T-helper 2 cell (primary cell): ENCODE measurements at regions not wholly inside any gene's neighbourhood (a gene's known extent, or its start where the extent isn't known, plus 50 kb on each side); places are given as distances from the start of the nearest gene placed in this dataset.
"Not testable (repeated sequence)": the region's sequence is repeated elsewhere in the genome, so short reads cannot be mapped to it uniquely, and the experiment has no call there.

Experiments used
- DNase-seq, 5 experiments: peaks; one replicate each; pipeline versions ENCODE4 v3.0.0 to v3.0.0-alpha.2; 2012 to 2022

- DNase-seq = no peak
Observed at GRCh38 chr13:68749796-68750195, 1357.8 kb upstream of the ATXN8OS start.

GRCh38 chr13:68748038-68748437 lies 1359.6 kb upstream of the ATXN8OS start:
- no peak for DNase-seq

GRCh38 chr13:68745502-68745901 lies 1362.1 kb upstream of the ATXN8OS start:
- DNase-seq = no peak

GRCh38 chr13:68736961-68737360 lies 1370.7 kb upstream of the ATXN8OS start:
- no peak for DNase-seq

- no peak for DNase-seq
Observed at GRCh38 chr13:68727798-68728197, 1379.8 kb upstream of the ATXN8OS start.

GRCh38 chr13:68727165-68727564 lies 1380.5 kb upstream of the ATXN8OS start:
- no peak for DNase-seq

- no peak for DNase-seq
Observed at GRCh38 chr13:68719815-68720214, 1387.8 kb upstream of the ATXN8OS start.

GRCh38 chr13:68715651-68716050 lies 1392.0 kb upstream of the ATXN8OS start:
- no peak for DNase-seq

- DNase-seq = no peak
Observed at GRCh38 chr13:68714292-68714691, 1393.3 kb upstream of the ATXN8OS start.

- no peak for DNase-seq
Observed at GRCh38 chr13:68713394-68713793, 1394.2 kb upstream of the ATXN8OS start.

GRCh38 chr13:68708336-68708908 lies 1399.2 kb upstream of the ATXN8OS start:
- no peak for DNase-seq

GRCh38 chr13:68706044-68706443 lies 1401.6 kb upstream of the ATXN8OS start:
- not testable (repeated sequence) for DNase-seq

- DNase-seq = no peak
Observed at GRCh38 chr13:68697551-68697950, 1410.1 kb upstream of the ATXN8OS start.

GRCh38 chr13:68696907-68697306 lies 1410.7 kb upstream of the ATXN8OS start:
- DNase-seq = no peak

- no peak for DNase-seq
Observed at GRCh38 chr13:68692049-68692448, 1415.6 kb upstream of the ATXN8OS start.

- DNase-seq = no peak
Observed at GRCh38 chr13:68690567-68690966, 1417.1 kb upstream of the ATXN8OS start.

- DNase-seq = no peak
Observed at GRCh38 chr13:68676513-68677115, 1431.0 kb upstream of the ATXN8OS start.

GRCh38 chr13:68675209-68675608 lies 1432.4 kb upstream of the ATXN8OS start:
- DNase-seq = no peak

- no peak for DNase-seq
Observed at GRCh38 chr13:68667863-68668262, 1437.7 kb upstream of the PCDH9 start.

- no peak for DNase-seq
Observed at GRCh38 chr13:68666774-68667397, 1436.8 kb upstream of the PCDH9 start.

GRCh38 chr13:68645814-68646213 lies 1415.7 kb upstream of the PCDH9 start:
- no peak for DNase-seq

GRCh38 chr13:68644611-68645010 lies 1414.5 kb upstream of the PCDH9 start:
- no peak for DNase-seq

- DNase-seq = no peak
Observed at GRCh38 chr13:68636784-68637183, 1406.6 kb upstream of the PCDH9 start.

GRCh38 chr13:68628994-68629393 lies 1398.9 kb upstream of the PCDH9 start:
- no peak for DNase-seq

GRCh38 chr13:68627379-68627778 lies 1397.2 kb upstream of the PCDH9 start:
- no peak for DNase-seq
